ENCODE measurements at regions not wholly inside any gene's neighbourhood (a gene's known extent, or its start where the extent isn't known, plus 50 kb on each side); places are given as distances from the start of the nearest gene placed in this dataset.

GRCh38 chr2:23241611-23242245 is 143.3 kb upstream of the KLHL29 start:
- DNase-seq (ENCODE audit: low spot score): no peak

GRCh38 chr2:23243073-23243659 is 141.8 kb upstream of the KLHL29 start:
- DNase-seq (ENCODE audit: low spot score): no peak

DNA sequence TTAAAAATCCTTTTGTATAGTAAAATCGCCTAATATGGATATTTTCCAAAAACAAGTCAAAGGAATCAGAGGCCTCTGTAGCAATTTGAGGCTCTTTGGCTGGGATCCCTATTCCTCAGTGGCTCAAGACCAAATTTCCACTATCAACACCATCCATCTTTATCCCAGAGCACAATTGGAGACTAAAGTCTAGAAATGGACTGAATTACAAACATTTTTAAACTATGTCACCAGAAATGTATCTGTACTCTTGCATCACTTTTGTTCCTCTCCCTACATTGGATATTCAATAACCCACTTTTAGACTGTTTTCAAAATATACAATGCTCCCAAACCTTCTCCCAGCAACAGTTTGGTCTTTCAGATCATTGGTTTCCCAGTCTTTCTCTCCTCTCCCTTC is 140.4 kb upstream of the KLHL29 start:
- DNase-seq (ENCODE audit: low spot score): no peak

DNA sequence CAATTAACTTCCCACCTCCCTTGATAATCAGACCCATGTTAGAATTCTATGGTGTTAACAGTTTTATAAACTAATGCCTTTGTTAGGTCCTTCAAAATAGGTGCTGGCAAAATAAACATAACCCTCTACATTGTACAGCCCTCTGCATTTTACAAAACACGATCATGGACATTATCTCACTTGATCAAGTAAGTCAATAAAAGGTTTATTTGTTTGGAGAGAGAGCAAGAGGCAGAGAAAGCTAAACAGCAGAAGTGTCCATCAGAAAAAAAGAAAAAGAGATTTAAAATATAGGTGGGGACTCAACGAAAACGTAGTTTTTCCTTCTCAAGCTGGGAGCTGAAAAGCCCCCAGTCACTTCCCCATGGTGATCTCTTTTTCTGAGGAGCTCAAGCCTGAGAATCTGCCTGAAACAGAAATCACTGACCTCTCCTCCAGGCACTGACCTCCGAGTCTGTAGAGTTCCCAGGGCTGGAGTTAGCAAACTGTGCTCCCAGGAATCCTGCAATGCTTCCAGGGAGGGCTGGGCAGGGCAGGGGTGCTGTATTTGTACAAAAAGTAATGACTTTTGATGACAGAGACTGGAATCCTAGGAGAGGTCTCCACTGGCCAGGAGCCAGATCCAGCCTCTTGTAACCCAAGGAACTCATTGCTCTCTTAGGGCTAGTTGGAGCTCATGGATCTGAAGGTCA is 137.8 kb upstream of the KLHL29 start:
- DNase-seq (ENCODE audit: low spot score): no peak

GRCh38 chr2:23248667-23249066 is 136.3 kb upstream of the KLHL29 start:
- DNase-seq (ENCODE audit: low spot score): no peak

DNA sequence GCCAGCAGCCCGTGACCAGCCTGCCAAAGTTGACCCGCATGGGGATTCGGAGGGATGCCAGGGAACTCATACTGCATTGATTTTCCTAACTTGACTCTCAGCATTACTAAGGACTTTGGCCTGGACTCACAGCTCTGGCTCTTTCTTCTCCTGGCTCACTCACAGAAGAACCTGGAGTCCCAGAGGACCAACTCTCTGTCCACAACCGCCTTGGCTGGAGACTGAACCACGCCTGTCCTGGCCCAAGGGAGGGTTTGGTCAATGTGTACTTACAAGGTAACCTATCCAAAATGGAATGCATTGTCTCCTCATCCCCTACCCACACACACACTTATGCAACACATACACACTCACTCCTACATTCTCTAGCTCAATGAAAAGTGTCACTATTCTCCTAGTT is 135.6 kb upstream of the KLHL29 start:
- DNase-seq (ENCODE audit: low spot score): no peak

- no peak for DNase-seq (ENCODE audit: low spot score)
These were observed 134.6 kb upstream of the KLHL29 start for GRCh38 chr2:23250371-23250770.

DNA sequence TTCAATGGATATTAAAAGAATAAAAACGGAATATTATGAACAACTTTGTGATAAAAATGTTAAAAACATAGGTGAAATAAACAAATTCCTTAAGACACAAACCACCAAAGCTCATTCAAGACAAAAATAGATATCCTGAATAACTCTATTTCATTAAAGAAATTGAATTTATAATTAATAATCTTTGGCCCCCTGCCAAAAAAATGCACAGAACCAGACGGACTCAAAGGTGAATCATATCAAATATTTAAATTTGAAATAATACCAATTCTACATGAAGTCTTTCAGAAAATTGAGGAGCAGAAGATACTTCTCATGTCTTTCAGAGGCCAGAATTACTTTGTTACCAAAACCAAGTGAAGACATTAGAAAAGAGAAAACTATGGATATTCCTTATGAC is 128.3 kb upstream of the KLHL29 start:
- no peak for DNase-seq (ENCODE audit: low spot score)

DNA sequence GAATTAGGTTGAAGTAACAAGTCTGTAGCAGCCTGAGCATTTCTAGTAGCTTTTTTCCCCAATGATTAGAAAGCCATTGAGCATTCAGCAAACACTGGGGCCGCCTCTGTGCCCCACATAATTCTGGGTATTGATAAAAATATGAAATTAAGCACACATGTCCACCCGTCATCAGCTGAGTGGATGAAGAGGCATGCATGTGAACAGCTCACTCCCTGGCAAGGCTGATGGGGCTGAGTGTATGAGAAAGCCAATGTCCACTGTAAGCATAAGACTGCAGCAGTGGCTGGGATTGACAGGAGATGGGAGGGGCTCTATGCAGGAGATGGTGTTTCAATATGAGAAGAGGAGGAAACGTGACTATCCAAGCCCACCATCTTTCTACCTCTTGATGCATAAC is 124.4 kb upstream of the KLHL29 start:
- no peak for DNase-seq (ENCODE audit: low spot score)

DNA sequence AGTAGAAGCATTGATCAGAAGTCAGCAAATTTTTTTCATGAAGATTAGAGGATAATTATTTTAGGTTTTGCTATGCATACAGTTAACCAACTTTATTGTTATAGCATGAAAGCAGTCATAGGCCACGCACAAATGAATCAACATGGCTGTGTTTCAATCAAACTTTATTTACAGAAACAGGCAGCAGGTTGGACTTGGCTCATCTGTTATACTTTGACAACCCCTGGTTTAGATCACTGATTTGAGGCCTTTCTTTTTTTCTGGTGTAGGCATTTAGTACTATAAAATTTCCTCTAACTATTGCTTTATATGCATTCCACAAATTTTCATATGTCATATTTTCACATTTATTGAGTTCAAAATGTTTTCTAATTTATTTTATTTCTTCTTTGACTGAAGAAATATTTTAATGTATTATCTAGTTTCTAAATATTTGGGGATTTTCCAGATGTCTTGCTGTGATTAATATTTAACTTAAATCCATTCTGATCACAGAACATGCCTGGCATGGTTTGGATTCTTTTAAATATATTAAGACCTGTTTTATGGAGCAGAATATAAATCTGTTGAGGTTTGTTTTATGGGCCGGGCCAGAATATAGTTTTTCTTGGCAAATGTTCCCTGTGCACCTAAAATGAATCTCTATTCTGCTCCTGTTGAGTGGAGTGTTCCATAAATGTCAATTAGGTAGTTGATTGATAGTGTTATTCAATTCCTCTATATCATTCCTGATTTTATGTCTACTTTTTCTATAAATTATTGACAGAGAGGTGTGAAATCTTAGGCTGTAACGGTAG is 116.3 kb upstream of the KLHL29 start:
- no peak for DNase-seq (ENCODE audit: low spot score)

GRCh38 chr2:23269747-23270146 is 115.2 kb upstream of the KLHL29 start:
- DNase-seq (ENCODE audit: low spot score): no peak

GRCh38 chr2:23270810-23271209 is 114.2 kb upstream of the KLHL29 start:
- no peak for DNase-seq (ENCODE audit: low spot score)

GRCh38 chr2:23271230-23271629 is 113.7 kb upstream of the KLHL29 start:
- DNase-seq (ENCODE audit: low spot score): no peak

GRCh38 chr2:23273786-23274185 is 111.2 kb upstream of the KLHL29 start:
- no peak for DNase-seq (ENCODE audit: low spot score)

GRCh38 chr2:23280401-23280800 is 104.6 kb upstream of the KLHL29 start:
- no peak for DNase-seq (ENCODE audit: low spot score)

DNA sequence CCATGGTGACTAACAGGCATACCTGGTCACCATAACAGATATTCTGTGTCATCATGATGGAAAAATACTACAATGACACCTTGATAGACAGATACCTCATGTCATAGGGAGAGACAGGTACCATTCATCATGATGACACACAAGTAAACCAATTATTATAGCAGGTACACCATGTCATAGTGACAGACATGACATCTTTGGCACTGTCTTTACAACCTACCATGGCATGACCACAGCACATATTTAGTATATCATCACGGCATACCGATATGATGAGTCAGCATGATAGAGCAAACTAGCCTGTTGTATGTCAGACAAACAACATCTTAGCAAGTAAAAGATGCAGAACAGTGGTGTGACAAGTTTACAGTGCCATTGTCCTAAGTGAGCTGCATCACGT is 101.3 kb upstream of the KLHL29 start:
- DNase-seq (ENCODE audit: low spot score): no peak

GRCh38 chr2:23285091-23285800 is 99.7 kb upstream of the KLHL29 start:
- DNase-seq (ENCODE audit: low spot score): no peak

GRCh38 chr2:23286031-23286757 is 98.8 kb upstream of the KLHL29 start:
- DNase-seq (ENCODE audit: low spot score): no peak

DNA sequence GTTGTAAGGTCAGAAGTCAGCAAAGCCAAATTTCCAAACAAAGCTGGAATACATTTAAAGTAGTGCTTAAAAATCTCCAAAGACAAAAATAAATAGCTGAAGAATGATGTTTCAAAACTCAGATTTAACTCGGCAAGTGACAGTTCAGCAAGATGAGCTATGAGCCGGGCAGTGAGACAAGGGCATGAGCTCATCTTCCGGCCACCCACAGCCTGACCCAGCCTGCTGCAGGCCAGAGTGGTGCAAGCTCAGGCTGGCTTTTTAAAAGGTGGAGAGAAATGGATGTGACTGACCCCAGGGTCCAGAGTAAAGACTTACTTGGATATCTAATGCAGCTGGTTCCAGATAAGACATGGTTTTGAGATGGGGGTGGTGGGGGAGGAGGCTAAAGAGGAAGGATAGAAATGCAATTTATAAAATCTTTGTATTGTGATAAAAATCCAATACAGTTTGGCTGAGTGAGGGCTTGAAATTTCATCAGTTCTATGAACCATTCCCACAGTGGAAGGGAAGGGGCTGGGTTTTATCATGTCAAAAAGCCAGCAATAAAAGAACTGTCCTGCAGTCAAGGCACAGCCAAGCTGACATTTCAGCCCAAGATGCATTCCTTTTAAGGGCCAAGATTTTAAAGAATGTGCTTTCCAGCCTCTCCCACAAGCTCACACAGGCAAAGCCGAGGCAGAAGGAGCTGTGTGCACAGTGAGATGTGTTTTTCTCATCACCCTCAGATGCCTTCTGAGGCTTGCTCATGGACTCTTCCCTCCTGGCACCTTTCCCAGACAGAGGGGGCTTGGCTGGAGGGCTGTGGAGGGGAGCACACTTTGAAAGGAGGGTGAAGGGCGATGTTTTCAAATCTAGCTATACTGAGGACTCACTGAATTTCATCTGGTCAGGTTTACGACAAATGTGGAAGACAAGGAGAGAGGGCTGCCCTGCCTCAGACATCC is 97.9 kb upstream of the KLHL29 start:
- DNase-seq (ENCODE audit: low spot score): no peak

DNA sequence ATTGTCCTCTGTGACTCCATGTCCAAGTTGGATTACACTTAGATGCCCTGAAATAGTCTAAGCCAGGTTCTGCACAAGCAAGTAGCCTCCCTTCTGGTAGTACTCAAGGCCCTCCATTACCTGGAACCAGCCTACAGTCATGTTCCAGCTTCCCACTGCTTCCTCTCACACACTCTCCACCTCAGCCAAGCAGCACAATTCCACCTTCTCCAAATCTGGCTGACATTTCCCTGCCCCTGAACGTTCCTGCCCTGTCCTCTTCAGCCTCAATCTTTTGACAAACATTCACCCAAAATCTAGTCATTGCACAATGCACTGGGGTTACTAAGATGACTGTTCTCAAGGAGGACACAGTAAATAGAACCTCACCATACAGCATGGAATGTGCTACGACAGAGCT is 95.3 kb upstream of the KLHL29 start:
- DNase-seq (ENCODE audit: low spot score): no peak
